Adipocyte (in vitro differentiated cells): ENCODE measurements at regions not wholly inside any gene's neighbourhood (a gene's known extent, or its start where the extent isn't known, plus 50 kb on each side); places are given as distances from the start of the nearest gene placed in this dataset.
"Not testable (repeated sequence)": the region's sequence is repeated elsewhere in the genome, so short reads cannot be mapped to it uniquely, and the experiment has no call there.

Source experiments
- DNase-seq: peaks from one replicate; pipeline ENCODE4 v3.0.0-alpha.2; 2015; ENCODE audit warnings: low read depth
- H3K27me3 ChIP-seq: replicated peaks from 2 replicates; pipeline ENCODE4 v1.7.0; 2013; ENCODE audit warnings: mild to moderate bottlenecking, low read length, moderate library complexity; ENCODE audit not compliant: control insufficient read depth, insufficient read depth
- H3K36me3 ChIP-seq: 2 replicates; pipeline ENCODE4 v1.7.0; 2013; ENCODE audit warnings: low read length, mild to moderate bottlenecking, moderate library complexity; ENCODE audit not compliant: control insufficient read depth, insufficient read depth, severe bottlenecking
- H3K4me1 ChIP-seq: 2 replicates; pipeline ENCODE4 v1.7.0; 2013; ENCODE audit warnings: mild to moderate bottlenecking, low read length, moderate library complexity; ENCODE audit not compliant: control insufficient read depth, insufficient read depth
- H3K4me3 ChIP-seq: 2 replicates; pipeline ENCODE4 v1.7.0; 2013; ENCODE audit warnings: mild to moderate bottlenecking, low read length, moderate library complexity
- H3K9ac ChIP-seq: 2 replicates; pipeline ENCODE4 v1.7.0; 2013; ENCODE audit warnings: mild to moderate bottlenecking, low read length, moderate library complexity
- H3K9me3 ChIP-seq: 2 replicates; pipeline ENCODE4 v1.7.0; 2013; ENCODE audit warnings: mild to moderate bottlenecking, low read length, moderate library complexity; ENCODE audit not compliant: control insufficient read depth

DNA sequence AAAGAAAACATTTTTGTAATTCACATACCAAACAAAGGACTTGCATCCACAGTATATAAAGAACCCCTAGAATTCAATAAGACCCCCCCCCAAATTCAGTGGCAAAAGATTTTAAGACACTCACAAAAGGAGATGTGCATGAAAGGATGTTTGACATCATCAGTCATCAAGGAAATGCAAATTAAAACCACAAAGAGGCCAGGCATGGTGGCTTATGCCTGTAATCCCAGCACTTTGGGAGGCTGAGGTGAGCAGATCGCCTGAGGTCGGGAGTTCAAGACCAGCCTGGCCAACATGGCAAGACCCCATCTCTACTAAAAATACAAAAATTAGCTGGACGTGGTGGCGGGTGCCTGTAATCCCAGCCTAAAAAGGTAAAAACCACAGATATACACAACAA, 61.3 kb downstream of the AIPL1 start:
- not testable (repeated sequence) for DNase-seq, H3K27me3 ChIP-seq, H3K4me1 ChIP-seq, H3K36me3 ChIP-seq, H3K4me3 ChIP-seq, H3K9me3 ChIP-seq, H3K9ac ChIP-seq

DNA sequence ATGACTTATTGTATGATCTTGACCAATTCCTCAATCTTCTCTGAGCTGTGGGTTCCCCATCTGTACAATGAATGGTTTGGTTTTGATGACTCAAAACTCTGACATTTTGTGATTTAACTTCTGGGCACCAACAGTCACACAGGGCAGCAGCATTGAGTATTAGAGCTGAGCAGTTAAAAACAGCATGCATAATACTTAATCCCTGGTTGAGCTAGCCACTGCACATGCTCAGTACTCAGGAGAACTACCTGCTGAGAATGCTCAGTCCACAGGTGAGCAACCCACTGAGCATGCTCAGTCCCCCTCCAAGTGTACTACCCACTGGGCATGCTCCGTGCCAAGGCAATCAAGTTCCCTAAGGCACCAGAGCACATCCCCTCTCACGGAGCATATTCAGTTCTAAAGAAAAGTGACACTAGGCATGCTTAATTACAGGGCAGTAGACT, 68.7 kb downstream of the AIPL1 start:
- Histone ChIP-seq H3K27me3 (peaks cover 12% of the 10 kb centered on the region), H3K9ac (no peak overlapping the region), H3K9me3 (no peaks in the 10 kb centered on the region), H3K4me3 (no peak overlapping the region), H3K4me1 (no peaks in the 10 kb centered on the region), H3K36me3 (no peaks in the 10 kb centered on the region)
- DNase-seq = peak; percentile 7

DNA sequence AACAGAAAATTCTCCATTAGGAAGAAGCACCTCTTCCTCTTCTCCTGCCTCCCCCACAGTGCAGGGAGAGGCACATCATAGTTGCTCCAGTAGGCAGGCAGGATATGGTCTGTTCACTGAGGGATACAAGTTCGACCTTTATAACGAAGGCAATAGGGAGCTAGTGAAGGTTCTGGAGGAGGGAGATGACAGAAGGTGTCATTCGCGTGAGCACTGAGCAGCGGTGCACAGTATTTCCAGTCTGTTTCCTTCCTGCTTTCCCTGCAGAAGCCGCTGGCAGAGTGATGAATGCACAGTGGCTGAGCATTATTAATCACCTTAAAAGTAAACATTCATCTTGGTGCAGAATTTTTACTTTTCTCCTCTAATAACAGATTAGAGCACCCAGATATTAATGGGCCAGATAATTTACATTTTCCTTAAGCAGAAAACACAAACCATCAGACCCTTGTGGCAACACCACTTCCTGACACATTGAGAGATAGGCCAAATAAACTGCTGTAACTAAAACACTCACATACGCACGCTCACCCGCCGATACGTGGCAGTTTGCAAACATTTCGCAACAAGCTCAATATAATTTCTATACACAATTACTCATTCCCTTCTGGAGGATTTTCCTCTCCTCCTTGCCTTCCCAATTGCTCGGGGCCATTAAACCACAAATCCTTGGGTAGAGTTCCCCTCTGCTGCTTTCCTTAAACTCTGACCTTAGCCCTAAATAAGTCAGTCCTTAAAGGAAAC, 69.5 kb downstream of the AIPL1 start:
- Histone ChIP-seq H3K9me3 (no peaks in the 10 kb centered on the region), H3K36me3 (no peaks in the 10 kb centered on the region), H3K4me1 (no peaks in the 10 kb centered on the region), H3K27me3 (peaks cover 12% of the 10 kb centered on the region), H3K4me3 (no peak overlapping the region), H3K9ac (no peak overlapping the region)
- DNase-seq = peak; percentile 50

DNA sequence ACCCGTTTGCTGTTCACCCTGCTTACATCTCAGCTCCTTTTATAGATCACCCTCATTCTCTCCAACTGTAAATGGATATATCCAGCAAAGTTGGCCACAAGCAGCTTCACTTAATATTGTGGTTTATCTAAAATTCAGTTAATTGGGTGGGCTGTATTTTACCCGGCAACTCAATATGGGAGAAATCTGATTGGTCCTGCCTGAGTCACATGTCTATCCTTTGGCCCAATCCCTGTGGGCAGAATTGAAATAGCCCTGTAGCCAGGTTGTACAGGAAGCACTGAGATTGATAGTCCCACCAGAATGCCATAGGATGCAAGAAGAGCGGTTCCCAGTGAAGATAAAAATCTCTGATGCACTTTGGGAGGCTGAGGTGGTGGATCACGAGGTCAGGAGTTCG, 73.2 kb downstream of the AIPL1 start:
- no peak for DNase-seq
- Histone ChIP-seq H3K4me1 (no peaks in the 10 kb centered on the region), H3K27me3 (peaks cover 14% of the 10 kb centered on the region), H3K9ac (no peak overlapping the region), H3K4me3 (no peak overlapping the region), H3K9me3 (no peaks in the 10 kb centered on the region), H3K36me3 (no peaks in the 10 kb centered on the region)

DNA sequence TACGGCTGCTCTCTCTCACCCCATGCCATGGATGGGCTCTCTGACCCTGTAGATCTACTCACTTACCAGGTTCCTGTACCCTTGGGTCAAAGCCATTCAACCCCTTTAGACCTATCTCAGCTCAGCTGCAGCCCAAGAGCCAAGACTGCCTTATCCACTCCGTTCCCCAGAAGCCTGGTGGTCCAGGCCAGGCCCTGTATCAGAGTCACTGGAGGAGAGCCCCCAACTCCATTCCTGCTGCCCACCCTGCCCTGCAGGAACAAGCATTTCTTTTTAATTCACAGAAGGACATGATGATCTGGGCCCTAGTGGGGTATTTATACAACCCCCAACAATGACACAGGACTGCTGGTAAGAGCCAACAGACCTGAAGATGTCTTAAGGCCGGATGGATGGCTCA, 76.8 kb downstream of the AIPL1 start:
- no peak for DNase-seq
- Histone ChIP-seq H3K4me1 (no peaks in the 10 kb centered on the region), H3K27me3 (peaks cover 8% of the 10 kb centered on the region), H3K36me3 (no peaks in the 10 kb centered on the region), H3K9me3 (no peaks in the 10 kb centered on the region), H3K4me3 (no peak overlapping the region), H3K9ac (no peak overlapping the region)

DNA sequence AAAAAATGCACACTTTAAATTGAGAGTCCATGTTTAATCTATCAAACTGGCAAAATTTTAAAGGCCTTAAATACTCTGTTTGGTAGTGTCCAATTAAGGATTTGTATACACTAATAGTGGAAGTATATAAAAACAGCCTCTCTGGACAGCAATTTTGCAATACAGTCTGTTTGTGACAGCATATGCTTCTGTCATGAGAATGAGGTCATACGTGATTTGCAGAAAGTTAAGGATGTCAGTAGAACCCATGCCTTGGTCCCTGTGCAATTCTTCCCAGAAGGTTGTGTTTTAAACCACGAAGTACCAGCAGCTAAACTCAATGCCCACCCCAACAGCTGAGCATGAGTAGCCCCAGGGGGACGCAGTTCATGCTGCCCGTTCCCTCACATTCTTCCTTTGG, 78.4 kb downstream of the AIPL1 start:
- Histone ChIP-seq H3K9ac (no peak overlapping the region), H3K36me3 (no peaks in the 10 kb centered on the region), H3K4me1 (no peaks in the 10 kb centered on the region), H3K4me3 (no peak overlapping the region), H3K27me3 (peaks cover 9% of the 10 kb centered on the region), H3K9me3 (no peaks in the 10 kb centered on the region)
- no peak for DNase-seq

DNA sequence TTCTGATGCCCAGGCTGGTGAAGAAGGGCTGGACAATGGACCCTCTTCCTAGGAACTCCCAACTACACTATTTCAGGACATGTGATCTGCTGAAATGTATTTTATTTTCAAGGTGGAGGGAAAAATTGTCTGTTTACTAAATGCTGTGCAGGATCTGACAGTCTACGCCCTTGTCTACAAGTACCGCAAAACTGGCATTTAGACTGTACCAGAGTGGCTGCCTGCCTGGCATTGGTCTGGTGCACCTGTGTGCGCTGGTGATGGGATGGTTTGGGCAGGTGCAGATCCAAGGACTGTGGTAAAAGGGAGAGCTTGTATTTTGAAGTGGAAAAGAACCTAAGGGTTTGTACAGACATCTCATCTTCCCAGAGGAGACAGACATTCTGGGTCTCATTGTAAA, 79.7 kb downstream of the AIPL1 start:
- Histone ChIP-seq H3K9ac (no peak overlapping the region), H3K4me1 (no peaks in the 10 kb centered on the region), H3K36me3 (no peaks in the 10 kb centered on the region), H3K4me3 (no peak overlapping the region), H3K9me3 (no peaks in the 10 kb centered on the region), H3K27me3 (peaks cover 9% of the 10 kb centered on the region)
- DNase-seq = no peak

DNA sequence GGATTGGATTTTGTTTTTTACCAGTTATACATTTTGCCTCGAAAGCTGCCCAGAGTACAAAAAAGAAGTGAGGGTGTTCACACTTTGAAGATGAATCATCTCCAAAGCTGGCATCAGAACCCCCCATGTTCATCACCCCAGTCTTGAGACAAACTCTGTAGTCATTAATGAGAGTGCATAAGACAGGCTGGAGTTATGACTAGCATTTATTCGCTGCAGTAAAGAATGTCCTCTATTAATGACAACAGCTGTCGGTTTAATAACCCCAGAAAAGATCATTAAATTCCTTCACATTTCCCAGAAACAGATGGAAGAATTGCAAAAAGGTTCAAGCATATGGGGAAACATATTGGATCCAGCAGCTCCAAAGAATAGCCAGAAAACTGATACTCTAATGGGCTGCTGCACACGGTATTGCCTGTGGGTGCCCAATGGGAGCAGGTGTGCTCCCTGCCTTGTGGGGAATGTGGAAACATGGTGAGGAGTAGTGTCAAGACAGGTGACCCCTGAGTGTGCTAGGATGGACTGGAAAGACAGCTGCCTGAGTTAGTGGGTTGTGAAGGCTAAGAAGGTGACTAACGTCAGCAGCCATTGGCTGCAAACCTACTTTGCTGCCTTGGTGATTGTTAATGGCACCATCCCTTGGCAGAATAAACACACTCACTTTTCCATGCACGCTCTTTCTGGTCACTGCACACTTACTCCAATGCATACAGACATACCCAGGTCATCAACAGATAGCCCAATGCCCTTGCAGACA, 81.9 kb downstream of the AIPL1 start:
- no peaks in the 10 kb centered on the region for H3K4me1 ChIP-seq
- H3K9me3 ChIP-seq = no peaks in the 10 kb centered on the region
- peaks cover 19% of the 10 kb centered on the region for H3K27me3 ChIP-seq
- no peak for DNase-seq
- H3K4me3 ChIP-seq = no peak overlapping the region
- no peak overlapping the region for H3K9ac ChIP-seq
- H3K36me3 ChIP-seq = no peaks in the 10 kb centered on the region

DNA sequence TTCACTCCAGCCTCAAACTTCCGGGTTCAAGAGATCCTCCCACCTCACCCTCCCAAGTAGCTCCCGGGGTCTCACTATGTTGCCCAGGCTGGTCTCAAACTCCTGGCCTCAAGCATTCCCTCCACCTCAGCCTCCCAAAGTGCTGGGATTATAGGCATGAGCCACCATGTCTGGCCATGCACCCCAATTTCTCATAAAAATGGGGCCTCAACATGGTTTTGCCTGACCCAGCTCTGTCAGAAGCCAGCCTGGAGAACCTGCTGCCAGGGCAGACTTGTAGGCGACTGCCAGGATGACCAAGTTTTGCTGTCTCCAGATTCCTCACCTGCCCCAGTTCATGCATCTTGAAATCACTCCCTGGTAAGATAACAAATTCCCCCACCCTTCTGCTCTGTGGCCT, 82.9 kb downstream of the AIPL1 start:
- H3K36me3 ChIP-seq = no peaks in the 10 kb centered on the region
- H3K9me3 ChIP-seq = no peaks in the 10 kb centered on the region
- peaks cover 20% of the 10 kb centered on the region for H3K27me3 ChIP-seq
- no peak overlapping the region for H3K9ac ChIP-seq
- no peak for DNase-seq
- H3K4me1 ChIP-seq = no peaks in the 10 kb centered on the region
- H3K4me3 ChIP-seq = no peak overlapping the region

DNA sequence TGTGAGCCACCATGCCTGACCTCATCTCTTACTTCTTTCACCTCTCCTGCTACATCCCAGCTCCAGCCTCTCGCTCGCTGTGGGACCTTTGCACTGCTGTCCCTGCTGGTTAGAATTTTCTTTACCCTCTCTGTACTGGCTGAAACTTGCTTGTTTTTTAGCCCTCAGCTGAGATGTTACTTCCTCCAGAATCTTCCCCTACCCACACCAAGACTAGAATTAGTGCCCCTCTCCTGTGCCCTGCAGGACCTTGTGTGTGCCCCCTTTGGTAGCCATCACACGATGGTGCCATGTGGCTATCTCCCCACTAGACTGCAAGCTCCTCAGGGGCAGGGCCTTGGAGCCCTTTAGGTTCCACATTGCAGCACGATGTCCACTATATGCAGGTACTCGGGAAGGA, 84.1 kb downstream of the AIPL1 start:
- H3K9ac ChIP-seq = no peak overlapping the region
- DNase-seq = no peak
- H3K4me3 ChIP-seq = no peak overlapping the region
- H3K4me1 ChIP-seq = no peaks in the 10 kb centered on the region
- peaks cover 25% of the 10 kb centered on the region for H3K27me3 ChIP-seq
- no peaks in the 10 kb centered on the region for H3K36me3 ChIP-seq
- H3K9me3 ChIP-seq = no peaks in the 10 kb centered on the region

DNA sequence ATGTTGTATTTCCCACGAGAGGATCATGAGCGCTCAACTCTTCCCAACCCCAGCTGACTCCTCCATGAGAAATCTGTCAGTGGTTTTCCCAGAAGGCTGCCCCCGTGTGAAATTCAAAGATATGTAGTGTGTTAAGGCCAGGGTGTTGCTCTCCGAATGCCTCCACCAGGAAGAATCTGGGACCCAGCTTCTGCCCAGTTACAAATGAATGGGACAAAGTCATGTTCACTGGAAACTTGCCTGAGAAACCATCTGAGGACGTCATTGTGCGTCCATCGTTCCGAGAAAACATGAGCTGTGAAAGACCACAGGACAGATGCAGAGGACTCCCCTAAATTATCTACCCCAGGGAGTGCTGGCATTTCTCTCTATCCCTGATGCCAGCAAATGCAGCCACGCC, 86.0 kb downstream of the AIPL1 start:
- Histone ChIP-seq H3K9me3 (no peaks in the 10 kb centered on the region), H3K4me3 (no peak overlapping the region), H3K36me3 (no peaks in the 10 kb centered on the region), H3K27me3 (peaks cover 29% of the 10 kb centered on the region), H3K4me1 (no peaks in the 10 kb centered on the region), H3K9ac (no peak overlapping the region)
- DNase-seq = no peak
